DND-41 (cell line): ENCODE measurements at regions not wholly inside any gene's neighbourhood (a gene's known extent, or its start where the extent isn't known, plus 50 kb on each side); places are given as distances from the start of the nearest gene placed in this dataset.
A peak's percentile ranks its signal among the peaks of the same experiment; 100 is the strongest.

Experiments
- ATAC-seq: fragments of 200-7000 bp; cut with Tn5 transposase; 3 replicates; pipeline ENCODE4 v1.9.1; 2021; ENCODE audit warnings: low read depth; ENCODE audit not compliant: insufficient read depth
- DNase-seq: peaks from one replicate; pipeline ENCODE4 v3.0.0-alpha.2; 2020
- H2AFZ ChIP-seq: 2 replicates; pipeline ENCODE4 v1.6.0; 2012; ENCODE audit warnings: low read depth, low read length
- H3K27ac ChIP-seq: 2 replicates; pipeline ENCODE4 v1.5.1; 2012; ENCODE audit warnings: low read length, inconsistent platforms
- H3K27me3 ChIP-seq: fragments of 200-600 bp; sonication (generic); 2 replicates; pipeline ENCODE4 v1.6.0; 2012; ENCODE audit warnings: low read length, mild to moderate bottlenecking, inconsistent platforms; ENCODE audit not compliant: insufficient read depth, poor library complexity
- H3K36me3 ChIP-seq: 2 replicates; pipeline ENCODE4 v1.5.1; 2012; ENCODE audit warnings: low read length, inconsistent platforms; ENCODE audit not compliant: insufficient read depth
- H3K4me1 ChIP-seq: 2 replicates; pipeline ENCODE4 v1.5.1; 2012; ENCODE audit warnings: mild to moderate bottlenecking, low read length; ENCODE audit not compliant: insufficient read depth
- H3K4me2 ChIP-seq: 2 replicates; pipeline ENCODE4 v1.6.0; 2012; ENCODE audit warnings: mild to moderate bottlenecking, moderate library complexity, low read length, inconsistent platforms; ENCODE audit not compliant: insufficient read depth
- H3K4me3 ChIP-seq, 2 experiments: fragments of 200-600 bp in 1 of 2; shearing (Covaris generic) in 1 of 2; 2 replicates each; pipeline ENCODE4 v1.5.1; 2012 to 2016; ENCODE audit warnings: inconsistent platforms in 2 of 2, low read length in 2 of 2, mild to moderate bottlenecking in 2 of 2, low read depth in 1 of 2, moderate library complexity in 1 of 2
- H3K79me2 ChIP-seq: 2 replicates; pipeline ENCODE4 v1.6.0; 2012; ENCODE audit warnings: low read length, inconsistent platforms; ENCODE audit not compliant: insufficient read depth
- H3K9ac ChIP-seq: 2 replicates; pipeline ENCODE4 v1.6.0; 2012; ENCODE audit warnings: low read depth, mild to moderate bottlenecking, inconsistent platforms, low read length, moderate library complexity
- H3K9me3 ChIP-seq: 2 replicates; pipeline ENCODE4 v1.5.1; 2012; ENCODE audit warnings: low read length, moderate library complexity, mild to moderate bottlenecking, inconsistent platforms; ENCODE audit not compliant: insufficient read depth, severe bottlenecking
- H4K20me1 ChIP-seq: 2 replicates; pipeline ENCODE4 v1.6.0; 2012; ENCODE audit warnings: low read length; ENCODE audit not compliant: insufficient read depth
- EZH2 ChIP-seq: IDR thresholded peaks from 3 replicates; pipeline ENCODE4 v1.6.1; 2012; ENCODE audit warnings: borderline replicate concordance, low read depth, mild to moderate bottlenecking, moderate library complexity, low read length, inconsistent platforms; ENCODE audit not compliant: severe bottlenecking
- TF ChIP-seq, protein P1 (sequence below): IDR thresholded peaks from 2 replicates; pipeline ENCODE4 v1.5.1; 2012; ENCODE audit warnings: borderline replicate concordance, low read length, moderate library complexity, mild to moderate bottlenecking; ENCODE audit not compliant: poor library complexity, severe bottlenecking; ENCODE audit errors: extremely low read depth

GRCh38 chr11:82233201-82233600 lies 500.5 kb downstream of the FAM181B start:
- Histone ChIP-seq H3K9me3 (no peaks in the 10 kb centered on the region), H3K4me1 (no peaks in the 10 kb centered on the region), H3K27me3 (no peaks in the 10 kb centered on the region), H4K20me1 (no peaks in the 10 kb centered on the region), H3K9ac (no peak overlapping the region), H3K36me3 (no peaks in the 10 kb centered on the region), H3K4me3 (no peak overlapping the region), H3K4me2 (no peak overlapping the region), H3K79me2 (no peaks in the 10 kb centered on the region), H2AFZ (no peak overlapping the region), H3K27ac (no peak overlapping the region)
- no peak for ATAC-seq
- TF ChIP-seq, protein P1, sequence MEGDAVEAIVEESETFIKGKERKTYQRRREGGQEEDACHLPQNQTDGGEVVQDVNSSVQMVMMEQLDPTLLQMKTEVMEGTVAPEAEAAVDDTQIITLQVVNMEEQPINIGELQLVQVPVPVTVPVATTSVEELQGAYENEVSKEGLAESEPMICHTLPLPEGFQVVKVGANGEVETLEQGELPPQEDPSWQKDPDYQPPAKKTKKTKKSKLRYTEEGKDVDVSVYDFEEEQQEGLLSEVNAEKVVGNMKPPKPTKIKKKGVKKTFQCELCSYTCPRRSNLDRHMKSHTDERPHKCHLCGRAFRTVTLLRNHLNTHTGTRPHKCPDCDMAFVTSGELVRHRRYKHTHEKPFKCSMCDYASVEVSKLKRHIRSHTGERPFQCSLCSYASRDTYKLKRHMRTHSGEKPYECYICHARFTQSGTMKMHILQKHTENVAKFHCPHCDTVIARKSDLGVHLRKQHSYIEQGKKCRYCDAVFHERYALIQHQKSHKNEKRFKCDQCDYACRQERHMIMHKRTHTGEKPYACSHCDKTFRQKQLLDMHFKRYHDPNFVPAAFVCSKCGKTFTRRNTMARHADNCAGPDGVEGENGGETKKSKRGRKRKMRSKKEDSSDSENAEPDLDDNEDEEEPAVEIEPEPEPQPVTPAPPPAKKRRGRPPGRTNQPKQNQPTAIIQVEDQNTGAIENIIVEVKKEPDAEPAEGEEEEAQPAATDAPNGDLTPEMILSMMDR, result no peak
- no peak for TF ChIP-seq EZH2
- DNase-seq, result no peak

GRCh38 chr11:82229341-82229740 lies 504.3 kb downstream of the FAM181B start:
- Histone ChIP-seq H3K9ac (no peak overlapping the region), H3K27ac (no peak overlapping the region), H3K4me2 (no peak overlapping the region), H3K36me3 (no peaks in the 10 kb centered on the region), H2AFZ (no peak overlapping the region), H4K20me1 (no peaks in the 10 kb centered on the region), H3K9me3 (no peaks in the 10 kb centered on the region), H3K27me3 (no peaks in the 10 kb centered on the region), H3K4me3 (no peak overlapping the region), H3K79me2 (no peaks in the 10 kb centered on the region), H3K4me1 (no peaks in the 10 kb centered on the region)
- DNase-seq, result no peak
- ATAC-seq, result no peak
- TF ChIP-seq EZH2, result no peak
- TF ChIP-seq, protein P1, result peak; percentile 47

- H3K79me2 ChIP-seq, result no peaks in the 10 kb centered on the region
- no peaks in the 10 kb centered on the region for H3K36me3 ChIP-seq
- no peaks in the 10 kb centered on the region for H4K20me1 ChIP-seq
- H3K4me3 ChIP-seq, result no peak overlapping the region
- ATAC-seq (no peak), DNase-seq (no peak)
- H3K9ac ChIP-seq, result no peak overlapping the region
- H3K9me3 ChIP-seq, result no peaks in the 10 kb centered on the region
- H3K27me3 ChIP-seq, result no peaks in the 10 kb centered on the region
- no peaks in the 10 kb centered on the region for H3K4me1 ChIP-seq
- no peak overlapping the region for H3K27ac ChIP-seq
- no peak overlapping the region for H3K4me2 ChIP-seq
- TF ChIP-seq, protein P1, result no peak
- TF ChIP-seq EZH2, result no peak
- no peak overlapping the region for H2AFZ ChIP-seq
These were observed 507.7 kb downstream of the FAM181B start for GRCh38 chr11:82225930-82226329.

DNA sequence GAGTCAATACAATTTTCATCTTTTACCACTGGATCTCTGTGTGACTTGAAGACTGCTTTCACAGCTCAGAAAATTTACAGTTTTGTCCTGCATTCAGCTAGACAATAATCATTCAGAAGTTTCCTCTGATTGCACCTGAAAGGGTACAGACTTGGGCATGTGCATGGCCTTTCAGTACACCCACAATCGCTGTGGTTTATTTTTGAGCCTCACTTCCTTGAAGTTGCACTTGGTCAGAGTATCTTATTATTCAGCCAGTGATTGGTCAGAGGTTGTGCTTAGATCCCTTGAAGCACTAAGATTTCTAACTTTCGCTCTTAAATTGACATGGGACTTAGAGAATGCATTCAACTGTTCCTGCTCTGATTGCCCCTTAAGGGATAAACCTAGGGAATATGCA lies 508.2 kb downstream of the FAM181B start:
- Histone ChIP-seq H3K9me3 (no peaks in the 10 kb centered on the region), H3K79me2 (no peaks in the 10 kb centered on the region), H3K27ac (no peak overlapping the region), H3K4me1 (no peaks in the 10 kb centered on the region), H3K4me3 (no peak overlapping the region), H3K4me2 (no peak overlapping the region), H3K9ac (no peak overlapping the region), H2AFZ (no peak overlapping the region), H3K36me3 (no peaks in the 10 kb centered on the region), H4K20me1 (no peaks in the 10 kb centered on the region), H3K27me3 (no peaks in the 10 kb centered on the region)
- no peak for ATAC-seq
- no peak for TF ChIP-seq EZH2
- TF ChIP-seq, protein P1, result no peak
- no peak for DNase-seq
